DMS53 treated with DMSO at 0.1 percent for 48 hours (cell line): ENCODE measurements at regions not wholly inside any gene's neighbourhood (a gene's known extent, or its start where the extent isn't known, plus 50 kb on each side); places are given as distances from the start of the nearest gene placed in this dataset.

ENCODE experiments used
- DNase-seq: peaks from one replicate; lab custom pipeline; 2025; ENCODE audit not compliant: unreplicated experiment; lab: John Stamatoyannopoulos, UW

GRCh38 chr14:32254952-32255679 lies 52.0 kb upstream of the RNU6-8 start:
- DNase-seq, result peak; percentile 51

GRCh38 chr14:32255789-32256188 lies 52.7 kb upstream of the RNU6-8 start:
- DNase-seq, result no peak

- DNase-seq, result no peak
Measured at GRCh38 chr14:32256576-32256975, 53.5 kb upstream of the RNU6-8 start.

GRCh38 chr14:32258336-32258993 lies 55.4 kb upstream of the RNU6-8 start:
- no peak for DNase-seq

- peak; percentile 73 for DNase-seq
Measured at GRCh38 chr14:32259368-32260013, 56.4 kb upstream of the RNU6-8 start.

- no peak for DNase-seq
Measured at GRCh38 chr14:32263939-32264567, 61.0 kb upstream of the RNU6-8 start.

- no peak for DNase-seq
Measured at GRCh38 chr14:32265584-32265983, 62.5 kb upstream of the RNU6-8 start.

- no peak for DNase-seq
Measured at GRCh38 chr14:32277998-32278397, 51.1 kb upstream of the AKAP6 start.
